Gastroesophageal sphincter (tissue), 4 donors: ENCODE measurements at regions not wholly inside any gene's neighbourhood (a gene's known extent, or its start where the extent isn't known, plus 50 kb on each side); places are given as distances from the start of the nearest gene placed in this dataset.

ENCODE experiments used
- ATAC-seq: fragments of 150-250 bp; one replicate; pipeline ENCODE4 v1.9.1; 2016; ENCODE audit warnings: mild to moderate bottlenecking, moderate library complexity
- H3K27ac ChIP-seq, 4 donors: fragments of 200-600 bp; sonication (generic) in 3 of 4; 1 replicate in 3 of 4; 2 replicates in 1 of 4; pipeline ENCODE4 v1.5.1; 2016 to 2019
- H3K27me3 ChIP-seq: fragments of 200-600 bp; sonication (generic); one replicate; pipeline ENCODE4 v1.5.1; 2019
- H3K36me3 ChIP-seq, 2 donors: fragments of 200-600 bp; sonication (generic); one replicate each; pipeline ENCODE4 v1.5.1; 2019; ENCODE audit warnings: control low read depth in 1 of 2
- H3K4me1 ChIP-seq, 3 donors: fragments of 200-600 bp; sonication (generic); 1 replicate in 2 of 3; 2 replicates in 1 of 3; pipeline ENCODE4 v1.5.1; 2016 to 2019; ENCODE audit warnings: control low read depth in 2 of 3
- H3K4me3 ChIP-seq, 2 donors: fragments of 200-600 bp; sonication (generic); one replicate each; pipeline ENCODE4 v1.5.1; 2019; ENCODE audit warnings: mild to moderate bottlenecking in 1 of 2, moderate library complexity in 1 of 2
- H3K9me3 ChIP-seq, 3 donors: fragments of 200-600 bp; sonication (generic); one replicate each; pipeline ENCODE4 v1.5.1; 2017 to 2019; ENCODE audit warnings: control low read depth in 2 of 3
- CTCF ChIP-seq, 4 experiments: fragments of 200-600 bp in 2 of 4; fragments of 450-650 bp in 2 of 4; sonication (generic) in 1 of 4; IDR thresholded peaks; one replicate each; pipeline ENCODE4 v1.5.1; 2017 to 2019; ENCODE audit warnings: antibody characterized with exemption in 4 of 4, mild to moderate bottlenecking in 2 of 4, moderate library complexity in 2 of 4
- EP300 ChIP-seq: sonication (generic); formaldehyde crosslinking; IDR thresholded peaks from one replicate; pipeline ENCODE4 v1.6.1; 2017; ENCODE audit warnings: antibody characterized with exemption, mild to moderate bottlenecking
- POLR2A ChIP-seq, 2 donors: fragments of 450-650 bp; IDR thresholded peaks; one replicate each; pipeline ENCODE4 v1.6.1; 2017; ENCODE audit warnings: antibody characterized with exemption in 2 of 2, mild to moderate bottlenecking in 2 of 2, moderate library complexity in 1 of 2
- POLR2AphosphoS5 ChIP-seq: sonication (generic); formaldehyde crosslinking; IDR thresholded peaks from one replicate; pipeline ENCODE4 v1.6.1; 2017; ENCODE audit warnings: antibody characterized with exemption
- WGBS, 2 donors: methylation state at CpG; one replicate each; pipeline ENCODE4 v1.1.5; 2018; ENCODE audit warnings: low coverage in 1 of 2; 5-methylcytosine and 5-hydroxymethylcytosine counted together

- Histone ChIP-seq H3K27ac (no peak overlapping the region), H3K4me3 (no peak overlapping the region), H3K27me3 (no peaks in the 10 kb centered on the region), H3K9me3 (no peaks in the 10 kb centered on the region), H3K36me3 (no peaks in the 10 kb centered on the region), H3K4me1 (no peaks in the 10 kb centered on the region)
- no peak for ATAC-seq
- no peak for TF ChIP-seq EP300
- TF ChIP-seq CTCF (IDR thresholded peaks at IDR 0.05), result no peak
- TF ChIP-seq POLR2AphosphoS5, result no peak
- TF ChIP-seq POLR2A (IDR thresholded peaks at IDR 0.05), result no peak
- 68 to 100% methylated on average over 1 to 5 of the region's 5 CpGs for WGBS, 2 donors
These were observed 1765.9 kb downstream of the PLA2G4A start for GRCh38 chr1:188594542-188595235.

- no peak overlapping the region for H3K4me3 ChIP-seq
- TF ChIP-seq CTCF (IDR thresholded peaks at IDR 0.05), result no peak
- no peak for TF ChIP-seq POLR2A (IDR thresholded peaks at IDR 0.05)
- no peak for TF ChIP-seq POLR2AphosphoS5
- no peak for TF ChIP-seq EP300
- H3K27me3 ChIP-seq, result no peaks in the 10 kb centered on the region
- H3K9me3 ChIP-seq, result no peaks in the 10 kb centered on the region
- no peaks in the 10 kb centered on the region for H3K4me1 ChIP-seq
- H3K27ac ChIP-seq, result no peak overlapping the region
- no peaks in the 10 kb centered on the region for H3K36me3 ChIP-seq
- no peak for ATAC-seq
- WGBS, 2 donors, result 72 to 100% methylated on average over 1 to 2 of the region's 2 CpGs
These were observed 1770.6 kb downstream of the PLA2G4A start for GRCh38 chr1:188599313-188599712.

GRCh38 chr1:188611432-188611831, 1782.7 kb downstream of the PLA2G4A start:
- Histone ChIP-seq H3K4me3 (no peak overlapping the region), H3K4me1 (no peaks in the 10 kb centered on the region), H3K9me3 (peaks cover 0 to 38% (median 0%) of the 10 kb centered on the region in 3 donors), H3K27me3 (no peaks in the 10 kb centered on the region), H3K36me3 (no peaks in the 10 kb centered on the region), H3K27ac (no peak overlapping the region)
- no peak for TF ChIP-seq CTCF (IDR thresholded peaks at IDR 0.05)
- TF ChIP-seq POLR2A (IDR thresholded peaks at IDR 0.05), result no peak
- ATAC-seq, result no peak
- WGBS, 2 donors, result 80 to 88% methylated on average over 2 to 4 of the region's 4 CpGs

- Histone ChIP-seq H3K36me3 (no peaks in the 10 kb centered on the region), H3K4me1 (no peaks in the 10 kb centered on the region), H3K4me3 (no peak overlapping the region), H3K9me3 (peaks cover 0 to 18% (median 0%) of the 10 kb centered on the region in 3 donors), H3K27me3 (no peaks in the 10 kb centered on the region), H3K27ac (no peak overlapping the region)
- TF ChIP-seq POLR2A (IDR thresholded peaks at IDR 0.05), result no peak
- TF ChIP-seq POLR2AphosphoS5, result no peak
- no peak for TF ChIP-seq EP300
- TF ChIP-seq CTCF (IDR thresholded peaks at IDR 0.05), result no peak
- 20 to 78% methylated on average over 1 of the region's 1 CpG for WGBS, 2 donors
- no peak for ATAC-seq
These were observed 1786.6 kb downstream of the PLA2G4A start for GRCh38 chr1:188615321-188615720.

GRCh38 chr1:188620236-188620635, 1791.5 kb downstream of the PLA2G4A start:
- Histone ChIP-seq H3K9me3 (no peaks in the 10 kb centered on the region), H3K27ac (no peak overlapping the region), H3K4me1 (no peaks in the 10 kb centered on the region), H3K4me3 (no peak overlapping the region), H3K27me3 (no peaks in the 10 kb centered on the region), H3K36me3 (no peaks in the 10 kb centered on the region)
- ATAC-seq, result no peak
- TF ChIP-seq POLR2A (IDR thresholded peaks at IDR 0.05) (no peak), CTCF (IDR thresholded peaks at IDR 0.05) (no peak), EP300 (no peak), POLR2AphosphoS5 (no peak)
- WGBS, 2 donors, result 84 to 100% methylated on average over 3 of the region's 4 CpGs
